HG03460 (cell line): ENCODE measurements at regions not wholly inside any gene's neighbourhood (a gene's known extent, or its start where the extent isn't known, plus 50 kb on each side); places are given as distances from the start of the nearest gene placed in this dataset.
"Not testable (repeated sequence)": the region's sequence is repeated elsewhere in the genome, so short reads cannot be mapped to it uniquely, and the experiment has no call there.

Source experiments
- ATAC-seq: cut with Tn5 transposase; IDR thresholded peaks from one replicate; pipeline ENCODE4 v1.9.1; 2021; ENCODE audit not compliant: unreplicated experiment

- not testable (repeated sequence) for ATAC-seq
These were observed 100.5 kb upstream of the BPY2B start for GRCh38 chrY:24517340-24517739.

GRCh38 chrY:24521686-24522085 is 96.1 kb upstream of the BPY2B start:
- peak; percentile 99 for ATAC-seq

- ATAC-seq: not testable (repeated sequence)
These were observed 80.4 kb upstream of the BPY2B start for GRCh38 chrY:24537247-24537970.

- ATAC-seq: not testable (repeated sequence)
These were observed 69.0 kb upstream of the BPY2B start for GRCh38 chrY:24548807-24549206.

GRCh38 chrY:24561422-24561821 is 56.4 kb upstream of the BPY2B start:
- not testable (repeated sequence) for ATAC-seq
